ENCODE measurements at regions not wholly inside any gene's neighbourhood (a gene's known extent, or its start where the extent isn't known, plus 50 kb on each side); places are given as distances from the start of the nearest gene placed in this dataset.
"Not testable (repeated sequence)": the region's sequence is repeated elsewhere in the genome, so short reads cannot be mapped to it uniquely, and the experiment has no call there.

DNA sequence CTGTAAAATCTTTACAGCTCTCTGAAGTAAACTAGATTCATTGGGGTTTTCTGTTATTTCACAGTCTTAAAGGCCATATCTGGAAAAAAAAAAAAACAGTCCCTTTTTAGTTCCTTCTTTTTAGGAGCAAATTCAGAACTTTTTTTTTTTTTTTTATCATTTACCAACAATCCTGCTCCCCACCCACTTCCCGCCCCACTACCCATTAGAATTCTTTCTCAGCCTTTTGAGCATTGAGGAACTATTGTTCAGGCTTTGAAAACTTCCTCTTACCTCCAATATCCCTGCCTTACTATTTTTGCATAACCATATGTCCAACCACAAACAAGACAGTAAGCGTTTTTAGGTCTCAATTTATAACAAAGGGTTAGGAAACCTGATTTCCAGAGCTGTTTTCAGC lies 330.1 kb downstream of the PLPP3 start:
- POLR2A ChIA-PET = interaction anchor here (0.6 kb wide), 1 partner anchor 305 kb away, joined by 3 read pairs; no protein-coding TSS in a partner anchor
- H3K27me3 ChIP-seq (replicated peaks in 2 of 5; ENCODE audit: control insufficient read depth in 4 of 5, insufficient read depth in 5 of 5, low read length in 4 of 5) = peaks cover 0 to 3% (median 0%) of the 10 kb centered on the region in 5 experiments
- no peaks in the 10 kb centered on the region for H3K36me3 ChIP-seq (ENCODE audit: control insufficient read depth in 4 of 4, insufficient read depth in 4 of 4, low read length in 3 of 4)
- WGBS (ENCODE audit: insufficient coverage) = no CpG with 5 or more reads among the region's 2 CpGs
- no peak overlapping the region for H3K4me3 ChIP-seq (ENCODE audit: control insufficient read depth in 1 of 7, extremely low read depth in 1 of 7, insufficient read depth in 4 of 7, low read depth in 2 of 7, low read length in 6 of 7)
- CTCF ChIA-PET = no interaction called here
- no peaks in the 10 kb centered on the region for H3K9me3 ChIP-seq (ENCODE audit: control extremely low read depth in 1 of 5, control insufficient read depth in 4 of 5, insufficient read depth in 2 of 5, low read depth in 1 of 5, low read length in 4 of 5)
- no peak overlapping the region for H3K27ac ChIP-seq (ENCODE audit: insufficient read depth in 1 of 2, low read depth in 1 of 2, low read length in 2 of 2, poor library complexity in 1 of 2, severe bottlenecking in 2 of 2)
- peak; percentile 64 to 81 (median 77) for DNase-seq
- peaks cover 3 to 16% (median 10%) of the 10 kb centered on the region in 4 experiments for H3K4me1 ChIP-seq (ENCODE audit: control extremely low read depth in 1 of 4, control insufficient read depth in 4 of 4, insufficient read depth in 4 of 4, low read length in 3 of 4)

GRCh38 chr1:56248138-56248537 lies 331.2 kb downstream of the PLPP3 start:
- Histone ChIP-seq H3K4me3 (ENCODE audit: control insufficient read depth in 1 of 7, extremely low read depth in 1 of 7, insufficient read depth in 4 of 7, low read depth in 2 of 7, low read length in 6 of 7) (no peak overlapping the region), H3K36me3 (ENCODE audit: control insufficient read depth in 4 of 4, insufficient read depth in 4 of 4, low read length in 3 of 4) (no peaks in the 10 kb centered on the region), H3K27ac (ENCODE audit: insufficient read depth in 1 of 2, low read depth in 1 of 2, low read length in 2 of 2, poor library complexity in 1 of 2, severe bottlenecking in 2 of 2) (no peak overlapping the region), H3K9me3 (ENCODE audit: control extremely low read depth in 1 of 5, control insufficient read depth in 4 of 5, insufficient read depth in 2 of 5, low read depth in 1 of 5, low read length in 4 of 5) (no peaks in the 10 kb centered on the region), H3K27me3 (replicated peaks in 2 of 5; ENCODE audit: control insufficient read depth in 4 of 5, insufficient read depth in 5 of 5, low read length in 4 of 5) (peaks cover 0 to 3% (median 0%) of the 10 kb centered on the region in 5 experiments), H3K4me1 (ENCODE audit: control extremely low read depth in 1 of 4, control insufficient read depth in 4 of 4, insufficient read depth in 4 of 4, low read length in 3 of 4) (peaks cover 3 to 16% (median 10%) of the 10 kb centered on the region in 4 experiments)
- ChIA-PET CTCF (no interaction called here), POLR2A (no interaction called here)
- WGBS (ENCODE audit: insufficient coverage) = no CpG with 5 or more reads among the region's 1 CpG
- no peak for DNase-seq

- H3K36me3 ChIP-seq (ENCODE audit: control insufficient read depth in 4 of 4, insufficient read depth in 4 of 4, low read length in 3 of 4); H3K27ac ChIP-seq (ENCODE audit: insufficient read depth in 1 of 2, low read depth in 1 of 2, low read length in 2 of 2, poor library complexity in 1 of 2, severe bottlenecking in 2 of 2); H3K4me3 ChIP-seq (ENCODE audit: control insufficient read depth in 1 of 7, extremely low read depth in 1 of 7, insufficient read depth in 4 of 7, low read depth in 2 of 7, low read length in 6 of 7); POLR2A ChIA-PET; DNase-seq; CTCF ChIA-PET; H3K27me3 ChIP-seq (replicated peaks in 2 of 5; ENCODE audit: control insufficient read depth in 4 of 5, insufficient read depth in 5 of 5, low read length in 4 of 5); H3K9me3 ChIP-seq (ENCODE audit: control extremely low read depth in 1 of 5, control insufficient read depth in 4 of 5, insufficient read depth in 2 of 5, low read depth in 1 of 5, low read length in 4 of 5): not testable (repeated sequence)
- no CpG with 5 or more reads among the region's 2 CpGs for WGBS (ENCODE audit: insufficient coverage)
- H3K4me1 ChIP-seq (ENCODE audit: control extremely low read depth in 1 of 4, control insufficient read depth in 4 of 4, insufficient read depth in 4 of 4, low read length in 3 of 4) = peaks cover 3 to 16% (median 10%) of the 10 kb centered on the region in 4 experiments
These were observed 332.6 kb downstream of the PLPP3 start for GRCh38 chr1:56246726-56247125.

- no peaks in the 10 kb centered on the region for H3K4me1 ChIP-seq (ENCODE audit: control extremely low read depth in 1 of 4, control insufficient read depth in 4 of 4, insufficient read depth in 4 of 4, low read length in 3 of 4)
- H3K27ac ChIP-seq (ENCODE audit: insufficient read depth in 1 of 2, low read depth in 1 of 2, low read length in 2 of 2, poor library complexity in 1 of 2, severe bottlenecking in 2 of 2) = no peak overlapping the region
- H3K9me3 ChIP-seq (ENCODE audit: control extremely low read depth in 1 of 5, control insufficient read depth in 4 of 5, insufficient read depth in 2 of 5, low read depth in 1 of 5, low read length in 4 of 5) = peaks cover 0 to 7% (median 0%) of the 10 kb centered on the region in 5 experiments
- no peaks in the 10 kb centered on the region for H3K36me3 ChIP-seq (ENCODE audit: control insufficient read depth in 4 of 4, insufficient read depth in 4 of 4, low read length in 3 of 4)
- ChIA-PET CTCF (no interaction called here), POLR2A (no interaction called here)
- WGBS (ENCODE audit: insufficient coverage) = no CpG with 5 or more reads among the region's 1 CpG
- peaks cover 0 to 2% (median 0%) of the 10 kb centered on the region in 5 experiments for H3K27me3 ChIP-seq (replicated peaks in 2 of 5; ENCODE audit: control insufficient read depth in 4 of 5, insufficient read depth in 5 of 5, low read length in 4 of 5)
- no peak overlapping the region for H3K4me3 ChIP-seq (ENCODE audit: control insufficient read depth in 1 of 7, extremely low read depth in 1 of 7, insufficient read depth in 4 of 7, low read depth in 2 of 7, low read length in 6 of 7)
- no peak for DNase-seq
These were observed 339.0 kb downstream of the PLPP3 start for GRCh38 chr1:56240400-56240799.

DNA sequence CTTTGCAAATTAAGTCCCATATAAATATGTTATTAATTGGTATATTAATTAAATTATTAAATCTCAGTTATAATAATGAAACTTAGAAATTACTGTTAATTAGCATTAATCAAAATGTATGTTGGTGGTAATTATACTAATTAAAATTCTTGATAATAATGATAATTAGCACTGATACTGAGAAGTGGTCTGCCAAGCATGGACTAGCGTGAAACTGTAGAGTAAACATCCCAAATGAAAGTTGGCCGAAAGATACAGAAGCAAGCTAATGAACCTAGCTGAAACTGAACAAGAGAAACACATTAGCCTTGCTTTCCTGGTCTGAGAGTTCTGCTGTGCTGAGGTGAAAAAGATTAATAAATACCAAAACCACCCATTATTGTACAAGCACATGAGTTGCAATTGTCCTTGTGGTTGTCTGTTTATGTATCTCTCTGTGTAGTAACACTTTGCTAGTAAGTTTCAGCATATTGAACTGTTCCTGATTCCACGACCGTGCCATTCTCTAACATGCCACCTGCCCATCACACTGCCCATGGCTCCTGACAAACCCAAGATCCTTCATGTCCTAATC lies 341.8 kb downstream of the PLPP3 start:
- no peak for DNase-seq
- POLR2A ChIA-PET = no interaction called here
- CTCF ChIA-PET = no interaction called here
- peaks cover 0 to 2% (median 0%) of the 10 kb centered on the region in 5 experiments for H3K27me3 ChIP-seq (replicated peaks in 2 of 5; ENCODE audit: control insufficient read depth in 4 of 5, insufficient read depth in 5 of 5, low read length in 4 of 5)
- no peaks in the 10 kb centered on the region for H3K4me1 ChIP-seq (ENCODE audit: control extremely low read depth in 1 of 4, control insufficient read depth in 4 of 4, insufficient read depth in 4 of 4, low read length in 3 of 4)
- H3K9me3 ChIP-seq (ENCODE audit: control extremely low read depth in 1 of 5, control insufficient read depth in 4 of 5, insufficient read depth in 2 of 5, low read depth in 1 of 5, low read length in 4 of 5) = peaks cover 0 to 7% (median 0%) of the 10 kb centered on the region in 5 experiments
- no peak overlapping the region for H3K4me3 ChIP-seq (ENCODE audit: control insufficient read depth in 1 of 7, extremely low read depth in 1 of 7, insufficient read depth in 4 of 7, low read depth in 2 of 7, low read length in 6 of 7)
- H3K27ac ChIP-seq (ENCODE audit: insufficient read depth in 1 of 2, low read depth in 1 of 2, low read length in 2 of 2, poor library complexity in 1 of 2, severe bottlenecking in 2 of 2) = no peak overlapping the region
- no peaks in the 10 kb centered on the region for H3K36me3 ChIP-seq (ENCODE audit: control insufficient read depth in 4 of 4, insufficient read depth in 4 of 4, low read length in 3 of 4)
- WGBS (ENCODE audit: insufficient coverage) = 98% methylated on average over 4 of the region's 4 CpGs

DNA sequence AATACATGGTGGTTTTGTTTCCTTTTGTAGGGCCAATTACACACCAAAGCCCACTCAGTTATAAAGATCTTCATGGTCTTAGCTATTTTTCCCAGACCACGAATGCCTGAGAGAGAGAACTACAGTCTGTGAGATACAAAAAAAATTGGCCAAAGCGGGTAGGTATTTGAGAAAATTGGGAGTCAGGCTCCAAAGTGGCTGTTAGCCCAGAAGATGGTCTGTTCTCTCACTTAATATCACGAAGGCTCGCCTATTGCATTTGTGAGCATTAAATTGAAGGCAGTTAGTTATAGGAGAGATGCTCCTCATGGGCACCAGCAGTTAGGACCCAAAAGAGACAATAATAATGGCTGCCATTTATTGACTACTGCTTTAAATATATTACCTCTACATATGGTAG lies 342.7 kb downstream of the PLPP3 start:
- Histone ChIP-seq H3K27me3 (replicated peaks in 2 of 5; ENCODE audit: control insufficient read depth in 4 of 5, insufficient read depth in 5 of 5, low read length in 4 of 5) (peaks cover 0 to 2% (median 0%) of the 10 kb centered on the region in 5 experiments), H3K4me1 (ENCODE audit: control extremely low read depth in 1 of 4, control insufficient read depth in 4 of 4, insufficient read depth in 4 of 4, low read length in 3 of 4) (no peaks in the 10 kb centered on the region), H3K27ac (ENCODE audit: insufficient read depth in 1 of 2, low read depth in 1 of 2, low read length in 2 of 2, poor library complexity in 1 of 2, severe bottlenecking in 2 of 2) (no peak overlapping the region), H3K4me3 (ENCODE audit: control insufficient read depth in 1 of 7, extremely low read depth in 1 of 7, insufficient read depth in 4 of 7, low read depth in 2 of 7, low read length in 6 of 7) (no peak overlapping the region), H3K36me3 (ENCODE audit: control insufficient read depth in 4 of 4, insufficient read depth in 4 of 4, low read length in 3 of 4) (no peaks in the 10 kb centered on the region), H3K9me3 (ENCODE audit: control extremely low read depth in 1 of 5, control insufficient read depth in 4 of 5, insufficient read depth in 2 of 5, low read depth in 1 of 5, low read length in 4 of 5) (peaks cover 0 to 3% (median 0%) of the 10 kb centered on the region in 5 experiments)
- POLR2A ChIA-PET = interaction anchor here (0.7 kb wide), 1 partner anchor 16 kb away, joined by 3 read pairs; no protein-coding TSS in a partner anchor
- CTCF ChIA-PET = no interaction called here
- DNase-seq = no peak
- WGBS (ENCODE audit: insufficient coverage) = 100% methylated on average over 4 of the region's 4 CpGs

GRCh38 chr1:56235909-56236510 lies 343.4 kb downstream of the PLPP3 start:
- POLR2A ChIA-PET = interaction anchor here (0.7 kb wide), 1 partner anchor 17 kb away, joined by 3 read pairs; no protein-coding TSS in a partner anchor
- Histone ChIP-seq H3K4me3 (ENCODE audit: control insufficient read depth in 1 of 7, extremely low read depth in 1 of 7, insufficient read depth in 4 of 7, low read depth in 2 of 7, low read length in 6 of 7) (no peak overlapping the region), H3K27me3 (replicated peaks in 2 of 5; ENCODE audit: control insufficient read depth in 4 of 5, insufficient read depth in 5 of 5, low read length in 4 of 5) (peaks cover 0 to 2% (median 0%) of the 10 kb centered on the region in 5 experiments), H3K27ac (ENCODE audit: insufficient read depth in 1 of 2, low read depth in 1 of 2, low read length in 2 of 2, poor library complexity in 1 of 2, severe bottlenecking in 2 of 2) (no peak overlapping the region), H3K9me3 (ENCODE audit: control extremely low read depth in 1 of 5, control insufficient read depth in 4 of 5, insufficient read depth in 2 of 5, low read depth in 1 of 5, low read length in 4 of 5) (no peaks in the 10 kb centered on the region), H3K4me1 (ENCODE audit: control extremely low read depth in 1 of 4, control insufficient read depth in 4 of 4, insufficient read depth in 4 of 4, low read length in 3 of 4) (no peaks in the 10 kb centered on the region), H3K36me3 (ENCODE audit: control insufficient read depth in 4 of 4, insufficient read depth in 4 of 4, low read length in 3 of 4) (no peaks in the 10 kb centered on the region)
- no peak for DNase-seq
- WGBS (ENCODE audit: insufficient coverage) = 89% methylated on average over 1 of the region's 2 CpGs
- CTCF ChIA-PET = no interaction called here

All from common myeloid progenitor, CD34-positive (primary cell).